NCI-H187 treated with DMSO at 0.1 percent for 48 hours (cell line): ENCODE measurements at regions not wholly inside any gene's neighbourhood (a gene's known extent, or its start where the extent isn't known, plus 50 kb on each side); places are given as distances from the start of the nearest gene placed in this dataset.

Experiments
- DNase-seq: peaks from one replicate; lab custom pipeline; 2025; lab: John Stamatoyannopoulos, UW

DNA sequence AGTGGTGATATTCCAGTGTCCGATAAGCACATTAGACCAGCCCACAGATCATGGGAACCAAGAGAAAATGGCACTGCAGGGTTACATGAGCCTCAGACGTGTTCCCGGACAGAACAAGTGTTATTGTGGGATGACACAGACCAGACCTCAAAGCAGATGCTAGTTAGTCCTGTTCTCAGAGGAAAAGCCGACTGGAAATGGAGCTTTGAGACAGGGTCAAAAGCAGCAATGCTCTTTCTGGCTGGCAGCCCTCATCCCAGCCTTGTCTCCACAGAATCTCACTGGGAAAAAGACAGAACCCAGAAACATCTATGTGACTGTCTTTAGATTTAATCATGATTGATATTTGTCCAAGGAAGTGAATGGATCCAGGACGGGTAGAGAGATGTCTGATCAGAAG lies 506.8 kb downstream of the INSC start:
- no peak for DNase-seq

GRCh38 chr11:15622231-15622890 lies 507.6 kb downstream of the INSC start:
- no peak for DNase-seq

- DNase-seq: no peak
These were observed 510.0 kb downstream of the INSC start for GRCh38 chr11:15624701-15625100.

DNA sequence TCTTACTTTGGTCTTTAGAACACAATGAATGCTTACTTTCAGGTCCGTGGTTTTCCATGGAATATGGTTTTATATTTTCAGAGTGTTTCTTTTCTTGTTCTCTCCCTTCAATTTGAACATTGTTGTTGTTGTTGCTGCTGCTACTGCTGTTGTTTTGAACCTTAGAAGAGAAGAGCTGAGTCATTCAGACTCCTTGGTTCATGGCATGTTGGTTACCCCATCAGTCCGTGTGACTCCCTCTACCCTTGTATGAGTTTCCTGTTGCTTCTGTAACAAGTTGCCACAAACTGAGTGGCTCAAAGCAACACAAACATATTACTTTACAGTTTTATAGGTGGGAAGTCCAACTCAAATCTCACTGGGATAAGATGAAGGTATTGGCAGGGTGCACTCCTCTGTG lies 511.0 kb downstream of the INSC start:
- no peak for DNase-seq

GRCh38 chr11:15627560-15627959 lies 512.8 kb downstream of the INSC start:
- DNase-seq: no peak

- DNase-seq: no peak
These were observed 515.1 kb downstream of the INSC start for GRCh38 chr11:15629690-15630321.

DNA sequence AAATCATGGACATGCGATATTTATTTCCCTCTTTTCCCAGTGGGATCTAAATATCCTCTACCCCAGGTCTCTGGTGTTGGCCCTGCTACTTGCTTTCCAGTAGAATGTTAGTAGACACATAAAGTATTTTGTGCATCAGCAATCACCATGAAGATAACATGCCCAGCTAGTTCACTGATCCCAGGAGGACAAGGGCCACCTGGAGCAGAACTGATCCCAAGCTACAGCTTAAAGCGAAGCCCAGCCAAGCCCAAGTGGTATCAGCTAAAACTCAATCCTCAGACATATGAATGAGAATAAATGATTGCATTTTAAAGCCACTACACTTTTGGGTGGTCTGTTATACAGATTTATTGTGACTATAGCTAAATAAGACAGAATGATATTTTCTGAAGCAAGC lies 516.2 kb downstream of the INSC start:
- DNase-seq: no peak

GRCh38 chr11:15635521-15635920 lies 520.8 kb downstream of the INSC start:
- no peak for DNase-seq

GRCh38 chr11:15636521-15637089 lies 521.9 kb downstream of the INSC start:
- no peak for DNase-seq

DNA sequence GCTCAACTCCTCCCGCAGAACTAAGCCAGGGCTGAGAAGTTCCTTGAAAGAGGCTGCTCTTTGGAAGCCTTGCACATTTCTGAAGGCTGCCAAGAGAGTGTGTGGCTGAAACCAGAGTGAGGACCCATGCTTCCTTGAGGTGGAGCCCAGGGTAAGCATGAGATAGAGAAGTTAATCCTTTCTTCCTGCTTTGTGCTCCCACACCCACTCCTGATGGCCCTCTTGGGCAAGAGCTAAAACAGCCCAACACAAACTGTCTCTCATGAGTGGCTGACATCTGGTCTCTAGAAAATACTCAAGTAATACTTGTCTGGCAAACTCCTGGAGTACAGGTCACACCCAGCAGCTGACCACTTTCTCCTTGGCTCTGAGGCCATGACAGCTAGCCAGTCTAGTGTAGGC lies 523.7 kb downstream of the INSC start:
- no peak for DNase-seq

DNA sequence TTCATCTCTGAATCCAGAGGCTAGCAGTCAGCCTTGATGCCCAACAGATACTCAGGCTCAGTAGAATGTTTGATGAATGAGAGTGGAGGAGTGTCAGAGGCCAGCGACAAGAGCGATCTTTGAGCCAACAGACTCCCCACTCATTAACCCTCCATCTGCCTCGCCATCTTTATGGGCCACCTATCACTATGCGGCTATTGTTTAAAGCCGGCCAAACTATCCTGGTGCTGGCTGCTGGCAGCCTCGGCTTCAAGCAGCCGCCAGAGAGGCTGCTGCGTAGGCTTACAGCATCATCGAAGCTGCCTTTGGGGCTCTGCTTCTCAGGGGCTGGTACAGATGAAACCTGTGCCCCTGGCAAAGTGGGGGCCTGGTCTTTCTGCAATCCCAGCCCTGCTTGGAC lies 525.6 kb downstream of the INSC start:
- no peak for DNase-seq

- DNase-seq: no peak
These were observed 526.7 kb downstream of the INSC start for GRCh38 chr11:15641271-15642045.

DNA sequence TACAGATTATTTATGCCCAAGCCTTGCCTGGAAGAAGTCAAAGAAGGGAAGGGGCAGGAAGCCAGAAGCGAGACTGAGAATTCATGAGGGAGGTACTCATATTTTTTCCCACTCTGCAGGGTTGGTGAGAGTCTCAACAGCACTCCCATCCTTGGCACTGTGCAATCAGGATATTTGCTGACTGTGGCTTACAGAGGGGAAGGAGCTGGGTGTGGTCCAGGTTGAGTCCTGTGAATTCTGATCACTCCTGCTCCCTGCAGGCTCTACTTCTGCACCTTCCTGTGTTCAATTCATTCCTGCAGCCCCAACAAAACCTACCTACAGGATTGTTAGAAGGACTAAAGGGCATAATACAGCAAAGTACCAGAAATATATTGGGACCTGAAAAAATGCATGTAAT lies 530.5 kb downstream of the INSC start:
- no peak for DNase-seq

DNA sequence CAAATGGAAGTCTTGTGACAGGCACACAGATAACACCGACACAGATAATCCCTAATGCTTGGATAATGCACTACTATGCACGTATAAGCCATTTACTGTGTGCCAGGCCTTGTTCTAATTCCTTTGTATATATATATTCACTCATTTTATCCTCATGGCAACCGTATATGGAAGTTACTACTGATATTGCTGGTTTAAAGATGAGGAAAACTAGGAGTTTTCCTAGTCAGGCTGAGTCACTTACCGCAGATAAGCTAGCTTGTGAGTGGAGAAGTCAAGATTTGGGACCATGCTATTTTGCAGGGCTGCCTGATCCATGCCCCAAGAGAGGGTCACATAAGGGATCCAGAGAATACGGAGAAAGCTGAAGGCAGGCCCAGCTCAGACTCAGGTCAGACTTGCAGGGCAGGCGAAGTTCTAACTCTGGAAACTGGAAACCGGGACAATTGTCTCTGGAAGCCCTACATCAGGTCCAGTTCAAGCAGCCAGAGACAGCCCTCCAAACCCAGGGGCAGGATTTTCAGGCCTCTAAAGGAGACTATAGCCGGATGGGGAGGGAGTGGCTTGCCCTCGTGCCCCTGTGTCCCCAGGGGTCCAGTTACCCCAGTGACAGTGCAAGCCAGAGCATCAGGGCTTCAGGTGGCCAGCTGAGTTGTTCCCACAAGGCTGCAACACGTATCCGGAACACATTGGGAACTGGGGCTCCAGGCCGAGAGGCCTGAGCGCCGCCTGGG lies 534.8 kb downstream of the INSC start:
- no peak for DNase-seq

GRCh38 chr11:15650105-15650938 lies 535.6 kb downstream of the INSC start:
- DNase-seq: no peak

DNA sequence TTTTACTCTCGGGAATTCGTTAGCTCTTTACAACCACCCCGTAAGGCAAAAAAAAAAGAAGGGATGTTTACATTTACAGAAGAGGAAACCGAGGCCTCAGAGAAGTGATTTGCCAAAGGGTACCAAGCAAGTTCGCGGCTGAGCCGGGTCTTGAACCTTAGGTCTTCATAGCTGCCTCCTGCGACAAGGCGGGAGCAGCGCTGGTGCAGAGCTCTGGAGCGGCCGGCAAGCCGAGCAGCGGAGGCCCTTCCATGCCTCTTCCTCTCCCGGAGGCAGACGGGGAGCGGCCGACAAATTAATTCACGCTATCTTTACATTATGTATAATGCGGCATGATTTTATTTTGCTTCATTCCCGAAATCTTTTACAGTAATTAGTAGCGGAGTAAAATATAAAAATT lies 536.3 kb downstream of the INSC start:
- no peak for DNase-seq

GRCh38 chr11:15651816-15652215 lies 537.1 kb downstream of the INSC start:
- DNase-seq: no peak

- DNase-seq: no peak
These were observed 538.5 kb downstream of the INSC start for GRCh38 chr11:15653191-15653710.

GRCh38 chr11:15654451-15654850 lies 539.7 kb downstream of the INSC start:
- no peak for DNase-seq

- no peak for DNase-seq
These were observed 540.8 kb downstream of the INSC start for GRCh38 chr11:15655552-15655951.

GRCh38 chr11:15657264-15657663 lies 542.5 kb downstream of the INSC start:
- DNase-seq: no peak
